HCT116 (cell line): ENCODE measurements at regions not wholly inside any gene's neighbourhood (a gene's known extent, or its start where the extent isn't known, plus 50 kb on each side); places are given as distances from the start of the nearest gene placed in this dataset.

Experiments
- ATAC-seq: fragments of 200-7000 bp; cut with Tn5 transposase; 2 replicates; pipeline ENCODE4 v1.9.1; 2020; ENCODE audit warnings: mild to moderate bottlenecking, moderate library complexity
- BruUV-seq: library from RNA; stranded (reverse); fragments of 400-500 nt; replicated peaks from 2 replicates; lab custom pipeline; 2021; lab: Mats Ljungman, UMichigan
- CTCF ChIA-PET: fragments of 300-600 bp; sonication (Branson Sonifier 250); formaldehyde crosslinking; loops from one replicate; lab custom pipeline; 2021; ENCODE audit warnings: antibody characterized with exemption; lab: Charles Lee
- POLR2A ChIA-PET: fragments of 300-600, 350-600 bp; sonication (Branson Sonifier 250); formaldehyde crosslinking; loops from one replicate; lab custom pipeline; 2021; ENCODE audit warnings: antibody characterized with exemption; lab: Charles Lee
- RAD21 ChIA-PET, 2 experiments: fragments of 300-600 bp; sonication (Branson Sonifier 250); formaldehyde crosslinking; loops; one replicate each; lab custom pipeline; 2023; ENCODE audit warnings: low total read pairs in 2 of 2; ENCODE audit not compliant: uncharacterized antibody in 2 of 2, unreplicated experiment in 2 of 2, low non-redundant PET in 1 of 2; lab: Charles Lee
- DNase-seq: peaks from one replicate; pipeline ENCODE4 v3.0.0-alpha.2; 2010; ENCODE audit warnings: low read depth, low spot score
- H2AFZ ChIP-seq: fragments of 200-600 bp; shearing (Covaris generic), sonication (generic); 2 replicates; pipeline ENCODE4 v1.6.1; 2017; ENCODE audit warnings: low read depth, mixed run types, mixed read lengths, antibody characterized with exemption, low read length; ENCODE audit not compliant: poor library complexity, severe bottlenecking
- H3K27ac ChIP-seq: 2 replicates; pipeline ENCODE4 v1.5.1; 2012; ENCODE audit warnings: low read depth, low read length
- H3K27me3 ChIP-seq: fragments of 200-600 bp; sonication (generic); 2 replicates; pipeline ENCODE4 v1.6.1; 2016; ENCODE audit warnings: mixed run types, low read length, mixed read lengths; ENCODE audit not compliant: insufficient read depth
- H3K36me3 ChIP-seq, 2 experiments: fragments of 200-500 bp in 1 of 2; fragments of 200-600 bp in 1 of 2; sonication (Bioruptor generic) in 1 of 2; sonication (generic) in 1 of 2; 2 replicates each; pipeline versions ENCODE4 v1.5.1 to v1.6.1; 2014 to 2016; ENCODE audit warnings: low read length in 2 of 2, inconsistent platforms in 1 of 2, mixed read lengths in 1 of 2, mixed run types in 1 of 2; ENCODE audit not compliant: insufficient read depth in 2 of 2, control insufficient read depth in 1 of 2
- H3K4me1 ChIP-seq, 2 experiments: fragments of 200-600 bp in 1 of 2; sonication (generic) in 1 of 2; 2 replicates each; pipeline versions ENCODE4 v1.5.1 to v1.6.1; 2012 to 2017; ENCODE audit warnings: low read length in 2 of 2, inconsistent platforms in 1 of 2, mild to moderate bottlenecking in 1 of 2, mixed read lengths in 1 of 2, mixed run types in 1 of 2, moderate library complexity in 1 of 2; ENCODE audit not compliant: insufficient read depth in 2 of 2, control insufficient read depth in 1 of 2
- H3K4me2 ChIP-seq: fragments of 200-600 bp; sonication (generic); 2 replicates; pipeline ENCODE4 v1.6.1; 2017; ENCODE audit warnings: mixed run types, low read length, mixed read lengths
- H3K4me3 ChIP-seq, 2 experiments: fragments of 200-600 bp in 1 of 2; sonication (generic) in 1 of 2; replicated peaks in 1 of 2; 2 replicates each; pipeline ENCODE4 v1.5.1; 2011 to 2016; ENCODE audit warnings: low read length in 2 of 2, control low read depth in 1 of 2, low read depth in 1 of 2, mild to moderate bottlenecking in 1 of 2, mixed read lengths in 1 of 2, mixed run types in 1 of 2
- H3K79me2 ChIP-seq: fragments of 200-600 bp; sonication (generic); 2 replicates; pipeline ENCODE4 v1.6.1; 2017; ENCODE audit warnings: mild to moderate bottlenecking, mixed run types, low read length, moderate library complexity, mixed read lengths; ENCODE audit not compliant: insufficient read depth
- H3K9ac ChIP-seq: fragments of 200-600 bp; sonication (generic); 2 replicates; pipeline ENCODE4 v1.6.1; 2016; ENCODE audit warnings: low read length, mixed read lengths
- H3K9me2 ChIP-seq: fragments of 200-600 bp; sonication (generic), shearing (Covaris generic); 2 replicates; pipeline ENCODE4 v1.6.1; 2017; ENCODE audit warnings: mixed run types, mild to moderate bottlenecking, moderate library complexity; ENCODE audit not compliant: insufficient read depth
- H3K9me3 ChIP-seq, 2 experiments: fragments of 200-500 bp in 1 of 2; fragments of 200-600 bp in 1 of 2; sonication (Bioruptor generic) in 1 of 2; sonication (generic) in 1 of 2; 2 replicates each; pipeline ENCODE4 v1.6.1; 2014 to 2017; ENCODE audit warnings: low read length in 2 of 2, mixed read lengths in 2 of 2, inconsistent platforms in 1 of 2, low read depth in 1 of 2, mild to moderate bottlenecking in 1 of 2, mixed run types in 1 of 2, moderate library complexity in 1 of 2; ENCODE audit not compliant: control insufficient read depth in 1 of 2, insufficient read depth in 1 of 2
- H4K20me1 ChIP-seq: fragments of 200-600 bp; sonication (generic), shearing (Covaris generic); 2 replicates; pipeline ENCODE4 v1.6.1; 2017; ENCODE audit warnings: mixed run types, mild to moderate bottlenecking, moderate library complexity; ENCODE audit not compliant: insufficient read depth
- CBX3 ChIP-seq: IDR thresholded peaks from 2 replicates; pipeline ENCODE4 v1.6.1; 2012; ENCODE audit warnings: low read depth
- CEBPB ChIP-seq: IDR thresholded peaks from 2 replicates; pipeline ENCODE4 v1.6.1; 2012; ENCODE audit warnings: low read depth
- EGR1 ChIP-seq: IDR thresholded peaks from 2 replicates; pipeline ENCODE4 v1.6.1; 2012; ENCODE audit warnings: low read depth
- ELF1 ChIP-seq: IDR thresholded peaks from 2 replicates; pipeline ENCODE4 v1.6.1; 2012; ENCODE audit warnings: low read depth, borderline replicate concordance
- EZH2 ChIP-seq: fragments of 200-600 bp; sonication (generic); IDR thresholded peaks from 2 replicates; pipeline ENCODE4 v1.6.1; 2017; ENCODE audit warnings: antibody characterized with exemption, mixed run types
- EZH2phosphoT487 ChIP-seq: fragments of 200-600 bp; IDR thresholded peaks from 2 replicates; pipeline ENCODE4 v1.6.1; 2018; ENCODE audit warnings: antibody characterized with exemption, borderline replicate concordance
- JUND ChIP-seq: IDR thresholded peaks from 2 replicates; pipeline ENCODE4 v1.6.1; 2012
- POLR2A ChIP-seq: IDR thresholded peaks from 2 replicates; pipeline ENCODE4 v1.7.0; 2011; ENCODE audit warnings: borderline replicate concordance; ENCODE audit not compliant: insufficient read depth, insufficient read length; ENCODE audit errors: extremely low read depth
- RAD21 ChIP-seq: IDR thresholded peaks from 2 replicates; pipeline ENCODE4 v1.6.1; 2012; ENCODE audit warnings: low read depth, mild to moderate bottlenecking
- SIN3A ChIP-seq: IDR thresholded peaks from 2 replicates; pipeline ENCODE4 v1.6.1; 2012; ENCODE audit warnings: low read depth
- SP1 ChIP-seq: IDR thresholded peaks from 2 replicates; pipeline ENCODE4 v1.6.1; 2012; ENCODE audit warnings: low read depth
- SRF ChIP-seq: IDR thresholded peaks from 2 replicates; pipeline ENCODE4 v1.6.1; 2012; ENCODE audit warnings: low read depth
- TCF7L2 ChIP-seq: IDR thresholded peaks from 2 replicates; pipeline ENCODE4 v1.7.0; 2011; ENCODE audit warnings: borderline replicate concordance, inconsistent platforms; ENCODE audit not compliant: insufficient read depth, insufficient read length; ENCODE audit errors: extremely low read depth
- YY1 ChIP-seq: IDR thresholded peaks from 2 replicates; pipeline ENCODE4 v1.6.1; 2011; ENCODE audit warnings: low read length, low read depth, moderate library complexity, mild to moderate bottlenecking; ENCODE audit not compliant: insufficient replicate concordance; ENCODE audit errors: extremely low read depth
- ZFX ChIP-seq: fragments of 450-650 bp; IDR thresholded peaks from 2 replicates; pipeline ENCODE4 v1.6.1; 2017
- ZNF274 ChIP-seq: fragments of 200-500 bp; sonication (Bioruptor generic); IDR thresholded peaks from 2 replicates; pipeline ENCODE4 v1.6.1; 2014; ENCODE audit warnings: mild to moderate bottlenecking, low read depth, low read length, inconsistent platforms
- intact Hi-C: fragments of 100-400 bp; cut with micrococcal nuclease; formaldehyde crosslinking; loops from 2 replicates; pipeline ENCODE4 v1.10.0; 2022
- TF ChIP-seq, protein P1 (sequence below): IDR thresholded peaks from 2 replicates; pipeline ENCODE4 v1.6.1; 2012
- TF ChIP-seq, protein P2 (sequence below), 3 experiments: fragments of 200-600 bp in 1 of 3; sonication (generic) in 1 of 3; IDR thresholded peaks in 2 of 3; conservative IDR thresholded peaks in 1 of 3; 2 replicates each; pipeline ENCODE4 v1.5.1; 2012 to 2017; ENCODE audit warnings: low read depth in 2 of 3, low read length in 2 of 3, antibody characterized with exemption in 1 of 3, borderline replicate concordance in 1 of 3, control low read depth in 1 of 3, mild to moderate bottlenecking in 1 of 3, mixed read lengths in 1 of 3, mixed run types in 1 of 3, moderate library complexity in 1 of 3; ENCODE audit not compliant: insufficient read depth in 1 of 3
- TF ChIP-seq, protein P3 (sequence below): IDR thresholded peaks from 2 replicates; pipeline ENCODE4 v1.6.1; 2011; ENCODE audit warnings: mild to moderate bottlenecking, low read length, moderate library complexity; ENCODE audit not compliant: insufficient replicate concordance; ENCODE audit errors: extremely low read depth
- TF ChIP-seq, protein P4 (sequence below): IDR thresholded peaks from 2 replicates; pipeline ENCODE4 v1.6.1; 2012

DNA sequence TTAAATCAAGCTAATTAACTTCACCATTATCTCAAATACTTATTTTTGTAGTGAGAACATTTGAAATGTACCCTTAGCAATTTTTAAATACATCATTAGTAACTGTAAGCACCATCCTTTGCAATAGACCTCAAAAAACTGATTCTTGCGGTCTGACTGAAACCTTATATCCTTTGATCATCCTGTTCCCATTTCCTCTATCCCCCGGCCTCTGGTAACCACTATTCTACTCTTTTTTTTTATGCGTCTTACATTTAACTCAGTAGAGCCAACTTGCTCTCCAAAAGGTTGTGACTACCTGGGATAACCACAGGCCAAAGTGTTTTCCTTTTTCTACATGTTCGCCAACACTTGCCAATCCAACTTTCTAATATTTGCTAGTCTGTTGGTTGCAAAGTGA is 106.1 kb downstream of the IRX1 start:
- no TSS peak for BruUV-seq
- H3K27me3 ChIP-seq = no peaks in the 10 kb centered on the region
- no peak overlapping the region for H3K4me3 ChIP-seq
- H3K79me2 ChIP-seq = no peaks in the 10 kb centered on the region
- TF ChIP-seq ZNF274 (no peak), JUND (no peak), YY1 (no peak), TCF7L2 (no peak), ZFX (no peak), SP1 (no peak), EZH2phosphoT487 (no peak), SRF (no peak), SIN3A (no peak), CEBPB (no peak), RAD21 (no peak), ELF1 (no peak), EZH2 (no peak), EGR1 (no peak), POLR2A (no peak), CBX3 (no peak)
- TF ChIP-seq, protein P1, sequence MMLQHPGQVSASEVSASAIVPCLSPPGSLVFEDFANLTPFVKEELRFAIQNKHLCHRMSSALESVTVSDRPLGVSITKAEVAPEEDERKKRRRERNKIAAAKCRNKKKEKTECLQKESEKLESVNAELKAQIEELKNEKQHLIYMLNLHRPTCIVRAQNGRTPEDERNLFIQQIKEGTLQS = no peak
- TF ChIP-seq, protein P2, sequence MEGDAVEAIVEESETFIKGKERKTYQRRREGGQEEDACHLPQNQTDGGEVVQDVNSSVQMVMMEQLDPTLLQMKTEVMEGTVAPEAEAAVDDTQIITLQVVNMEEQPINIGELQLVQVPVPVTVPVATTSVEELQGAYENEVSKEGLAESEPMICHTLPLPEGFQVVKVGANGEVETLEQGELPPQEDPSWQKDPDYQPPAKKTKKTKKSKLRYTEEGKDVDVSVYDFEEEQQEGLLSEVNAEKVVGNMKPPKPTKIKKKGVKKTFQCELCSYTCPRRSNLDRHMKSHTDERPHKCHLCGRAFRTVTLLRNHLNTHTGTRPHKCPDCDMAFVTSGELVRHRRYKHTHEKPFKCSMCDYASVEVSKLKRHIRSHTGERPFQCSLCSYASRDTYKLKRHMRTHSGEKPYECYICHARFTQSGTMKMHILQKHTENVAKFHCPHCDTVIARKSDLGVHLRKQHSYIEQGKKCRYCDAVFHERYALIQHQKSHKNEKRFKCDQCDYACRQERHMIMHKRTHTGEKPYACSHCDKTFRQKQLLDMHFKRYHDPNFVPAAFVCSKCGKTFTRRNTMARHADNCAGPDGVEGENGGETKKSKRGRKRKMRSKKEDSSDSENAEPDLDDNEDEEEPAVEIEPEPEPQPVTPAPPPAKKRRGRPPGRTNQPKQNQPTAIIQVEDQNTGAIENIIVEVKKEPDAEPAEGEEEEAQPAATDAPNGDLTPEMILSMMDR (IDR thresholded peaks at IDR 0.05 in 2 of 3, conservative IDR thresholded peaks at IDR 0.05 in 1 of 3; ENCODE audit: borderline replicate concordance in 1 of 3, insufficient read depth in 1 of 3, low read depth in 2 of 3, low read length in 2 of 3) = no peak
- TF ChIP-seq, protein P3, sequence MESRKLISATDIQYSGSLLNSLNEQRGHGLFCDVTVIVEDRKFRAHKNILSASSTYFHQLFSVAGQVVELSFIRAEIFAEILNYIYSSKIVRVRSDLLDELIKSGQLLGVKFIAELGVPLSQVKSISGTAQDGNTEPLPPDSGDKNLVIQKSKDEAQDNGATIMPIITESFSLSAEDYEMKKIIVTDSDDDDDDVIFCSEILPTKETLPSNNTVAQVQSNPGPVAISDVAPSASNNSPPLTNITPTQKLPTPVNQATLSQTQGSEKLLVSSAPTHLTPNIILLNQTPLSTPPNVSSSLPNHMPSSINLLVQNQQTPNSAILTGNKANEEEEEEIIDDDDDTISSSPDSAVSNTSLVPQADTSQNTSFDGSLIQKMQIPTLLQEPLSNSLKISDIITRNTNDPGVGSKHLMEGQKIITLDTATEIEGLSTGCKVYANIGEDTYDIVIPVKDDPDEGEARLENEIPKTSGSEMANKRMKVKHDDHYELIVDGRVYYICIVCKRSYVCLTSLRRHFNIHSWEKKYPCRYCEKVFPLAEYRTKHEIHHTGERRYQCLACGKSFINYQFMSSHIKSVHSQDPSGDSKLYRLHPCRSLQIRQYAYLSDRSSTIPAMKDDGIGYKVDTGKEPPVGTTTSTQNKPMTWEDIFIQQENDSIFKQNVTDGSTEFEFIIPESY = no peak
- TF ChIP-seq, protein P4, sequence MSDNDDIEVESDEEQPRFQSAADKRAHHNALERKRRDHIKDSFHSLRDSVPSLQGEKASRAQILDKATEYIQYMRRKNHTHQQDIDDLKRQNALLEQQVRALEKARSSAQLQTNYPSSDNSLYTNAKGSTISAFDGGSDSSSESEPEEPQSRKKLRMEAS = no peak
- intact Hi-C loops = no loop called here
- H3K4me2 ChIP-seq = no peak overlapping the region
- no peak overlapping the region for H3K9ac ChIP-seq
- no peak overlapping the region for H3K27ac ChIP-seq
- DNase-seq (no peak), ATAC-seq (no peak)
- no peak overlapping the region for H2AFZ ChIP-seq
- no peaks in the 10 kb centered on the region for H3K9me2 ChIP-seq
- ChIA-PET POLR2A (no interaction called here), RAD21 (no interaction called here), CTCF (no interaction called here)
- H3K4me1 ChIP-seq = no peaks in the 10 kb centered on the region
- no peaks in the 10 kb centered on the region for H4K20me1 ChIP-seq
- H3K9me3 ChIP-seq = peaks cover 0 to 27% of the 10 kb centered on the region in 2 experiments; a peak in 1 of 4 replicates
- no peaks in the 10 kb centered on the region for H3K36me3 ChIP-seq
